SIG-M5 treated with dmso at 0.1 percent for 504 hours (cell line): ENCODE measurements at regions not wholly inside any gene's neighbourhood (a gene's known extent, or its start where the extent isn't known, plus 50 kb on each side); places are given as distances from the start of the nearest gene placed in this dataset.

Experiments used
- DNase-seq: peaks from one replicate; lab custom pipeline; 2025; ENCODE audit not compliant: unreplicated experiment; lab: John Stamatoyannopoulos, UW

GRCh38 chr10:84078771-84079170 is 60.5 kb upstream of the GHITM start:
- no peak for DNase-seq

- no peak for DNase-seq
Measured at GRCh38 chr10:84084342-84084741, 55.0 kb upstream of the GHITM start.

- DNase-seq: no peak
Measured at GRCh38 chr10:84087202-84087601, 52.1 kb upstream of the GHITM start.

- DNase-seq: no peak
Measured at GRCh38 chr10:84088626-84089025, 50.7 kb upstream of the GHITM start.

- DNase-seq: no peak
Measured at GRCh38 chr10:84089162-84089561, 50.1 kb upstream of the GHITM start.
